ENCODE measurements at regions not wholly inside any gene's neighbourhood (a gene's known extent, or its start where the extent isn't known, plus 50 kb on each side); places are given as distances from the start of the nearest gene placed in this dataset.

DNA sequence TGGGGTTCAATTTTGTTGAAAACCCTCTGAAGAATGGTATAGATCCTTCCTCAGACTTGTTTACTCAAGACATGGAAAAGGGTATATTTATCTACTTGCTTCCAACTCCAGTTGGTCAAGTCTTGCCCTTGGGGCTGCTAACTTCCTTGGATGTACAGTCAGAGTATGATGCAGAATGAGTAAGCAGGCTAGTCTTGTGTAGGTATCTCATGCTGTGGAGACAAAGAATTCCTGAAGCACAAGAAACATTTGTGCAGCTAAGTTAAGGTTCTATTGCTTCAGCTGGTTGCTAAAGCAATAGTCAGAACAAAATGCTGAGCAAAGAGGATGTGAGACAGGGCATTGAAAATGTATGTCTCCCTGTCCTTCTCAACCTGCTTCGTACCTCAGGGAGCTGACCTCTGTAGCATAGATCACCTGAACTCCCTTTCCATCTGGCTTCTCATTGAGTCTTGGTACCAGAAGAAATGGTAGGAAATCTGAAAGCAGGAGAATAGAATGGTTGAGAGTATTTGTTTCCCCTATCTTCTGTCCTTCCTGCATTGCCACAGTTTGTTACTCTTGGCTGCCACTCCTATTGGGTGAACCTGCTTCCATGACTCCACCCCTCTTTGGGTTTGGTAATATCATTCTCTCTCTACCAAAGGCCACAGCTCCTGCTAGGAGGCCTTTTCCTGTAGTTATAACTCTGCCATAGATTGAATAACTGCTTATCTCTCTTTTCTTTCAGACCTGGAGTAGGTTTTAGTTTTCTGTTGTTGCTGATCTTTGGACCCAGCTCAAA, 346.0 kb downstream of the PHF14 start:
- intact Hi-C loops (cut with DNase I) = no loop called here
- H3K4me1 ChIP-seq = no peaks in the 10 kb centered on the region
- WGBS, 2 donors = 82 to 100% methylated on average over 1 of the region's 1 CpG
- no peaks in the 10 kb centered on the region for H3K27me3 ChIP-seq
- ATAC-seq = no peak
- no peak overlapping the region for H3K4me3 ChIP-seq
- H3K27ac ChIP-seq = no peak overlapping the region
- no peak for DNase-seq
- no peaks in the 10 kb centered on the region for H3K36me3 ChIP-seq
- no peak for TF ChIP-seq CTCF (IDR thresholded peaks at IDR 0.05)
- peaks cover 0 to 12% (median 0%) of the 10 kb centered on the region in 11 donors for H3K9me3 ChIP-seq
